ENCODE measurements at regions not wholly inside any gene's neighbourhood (a gene's known extent, or its start where the extent isn't known, plus 50 kb on each side); places are given as distances from the start of the nearest gene placed in this dataset.
"Not testable (repeated sequence)": the region's sequence is repeated elsewhere in the genome, so short reads cannot be mapped to it uniquely, and the experiment has no call there.

DNA sequence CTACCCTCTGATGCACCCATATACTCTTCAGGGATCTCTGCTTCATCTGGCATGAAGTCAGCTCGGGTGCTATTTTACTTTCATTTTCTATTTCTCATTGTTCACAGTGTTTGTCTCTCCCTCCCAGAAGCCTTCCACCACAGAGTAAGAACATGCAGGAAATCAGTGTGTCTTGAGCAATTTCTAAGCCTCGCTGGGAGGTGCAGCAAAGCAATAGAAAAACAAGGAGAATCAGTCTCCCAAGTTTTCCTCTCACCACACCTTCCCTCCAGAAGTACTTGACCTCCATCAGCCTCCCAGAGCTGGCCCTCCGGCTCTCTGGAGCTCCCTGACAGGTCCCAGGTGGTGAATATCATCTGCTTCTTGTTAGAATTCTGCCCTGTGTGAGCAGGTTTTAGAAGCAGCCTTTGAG lies 594.7 kb upstream of the CAMK1G start:
- Histone ChIP-seq H3K36me3 (ENCODE audit: insufficient read depth, low read length) (no peaks in the 10 kb centered on the region), H2AFZ (ENCODE audit: low read length) (peak overlapping the region; percentile 100), H4K20me1 (ENCODE audit: insufficient read depth, low read length, poor library complexity, severe bottlenecking) (no peaks in the 10 kb centered on the region), H3K9ac (ENCODE audit: low read depth, low read length, poor library complexity, severe bottlenecking) (peak overlapping the region; percentile 59), H3K4me2 (ENCODE audit: low read depth, low read length, poor library complexity, severe bottlenecking) (peak overlapping the region; percentile 88), H3K79me2 (ENCODE audit: insufficient read depth, low read length) (no peaks in the 10 kb centered on the region), H3F3A (ENCODE audit: low read depth) (no peaks in the 10 kb centered on the region), H3K9me3 (ENCODE audit: insufficient read depth, low read depth, low read length) (no peaks in the 10 kb centered on the region), H3K4me3 (ENCODE audit: low read length, poor library complexity, severe bottlenecking) (peak overlapping the region; percentile 81), H3K9me2 (replicated peaks; ENCODE audit: low read depth, low read length) (no peaks in the 10 kb centered on the region), H3K4me1 (ENCODE audit: insufficient read depth, low read length, poor library complexity, severe bottlenecking) (peaks cover 8% of the 10 kb centered on the region), H3K27me3 (ENCODE audit: insufficient read depth, low read length, poor library complexity, severe bottlenecking) (no peaks in the 10 kb centered on the region)
- TF ChIP-seq, protein P1, sequence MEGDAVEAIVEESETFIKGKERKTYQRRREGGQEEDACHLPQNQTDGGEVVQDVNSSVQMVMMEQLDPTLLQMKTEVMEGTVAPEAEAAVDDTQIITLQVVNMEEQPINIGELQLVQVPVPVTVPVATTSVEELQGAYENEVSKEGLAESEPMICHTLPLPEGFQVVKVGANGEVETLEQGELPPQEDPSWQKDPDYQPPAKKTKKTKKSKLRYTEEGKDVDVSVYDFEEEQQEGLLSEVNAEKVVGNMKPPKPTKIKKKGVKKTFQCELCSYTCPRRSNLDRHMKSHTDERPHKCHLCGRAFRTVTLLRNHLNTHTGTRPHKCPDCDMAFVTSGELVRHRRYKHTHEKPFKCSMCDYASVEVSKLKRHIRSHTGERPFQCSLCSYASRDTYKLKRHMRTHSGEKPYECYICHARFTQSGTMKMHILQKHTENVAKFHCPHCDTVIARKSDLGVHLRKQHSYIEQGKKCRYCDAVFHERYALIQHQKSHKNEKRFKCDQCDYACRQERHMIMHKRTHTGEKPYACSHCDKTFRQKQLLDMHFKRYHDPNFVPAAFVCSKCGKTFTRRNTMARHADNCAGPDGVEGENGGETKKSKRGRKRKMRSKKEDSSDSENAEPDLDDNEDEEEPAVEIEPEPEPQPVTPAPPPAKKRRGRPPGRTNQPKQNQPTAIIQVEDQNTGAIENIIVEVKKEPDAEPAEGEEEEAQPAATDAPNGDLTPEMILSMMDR (conservative IDR thresholded peaks at IDR 0.05; ENCODE audit: low read length) = no peak
- no peak for TF ChIP-seq EZH2phosphoT487 (IDR thresholded peaks at IDR 0.05; ENCODE audit: borderline replicate concordance)

GRCh38 chr1:208990456-208990855 lies 593.1 kb upstream of the CAMK1G start:
- Histone ChIP-seq H4K20me1 (ENCODE audit: insufficient read depth, low read length, poor library complexity, severe bottlenecking) (no peaks in the 10 kb centered on the region), H3K4me2 (ENCODE audit: low read depth, low read length, poor library complexity, severe bottlenecking) (no peak overlapping the region), H3K9me3 (ENCODE audit: insufficient read depth, low read depth, low read length) (no peaks in the 10 kb centered on the region), H3K79me2 (ENCODE audit: insufficient read depth, low read length) (no peaks in the 10 kb centered on the region), H3F3A (ENCODE audit: low read depth) (no peaks in the 10 kb centered on the region), H3K9ac (ENCODE audit: low read depth, low read length, poor library complexity, severe bottlenecking) (no peak overlapping the region), H3K9me2 (replicated peaks; ENCODE audit: low read depth, low read length) (no peaks in the 10 kb centered on the region), H3K27me3 (ENCODE audit: insufficient read depth, low read length, poor library complexity, severe bottlenecking) (no peaks in the 10 kb centered on the region), H3K4me1 (ENCODE audit: insufficient read depth, low read length, poor library complexity, severe bottlenecking) (peaks cover 8% of the 10 kb centered on the region), H3K36me3 (ENCODE audit: insufficient read depth, low read length) (no peaks in the 10 kb centered on the region), H2AFZ (ENCODE audit: low read length) (no peak overlapping the region), H3K4me3 (ENCODE audit: low read length, poor library complexity, severe bottlenecking) (no peak overlapping the region)
- TF ChIP-seq EZH2phosphoT487 (IDR thresholded peaks at IDR 0.05; ENCODE audit: borderline replicate concordance) = no peak
- TF ChIP-seq, protein P1 (conservative IDR thresholded peaks at IDR 0.05; ENCODE audit: low read length) = no peak

- not testable (repeated sequence) for H4K20me1 ChIP-seq (ENCODE audit: insufficient read depth, low read length, poor library complexity, severe bottlenecking); H3K9ac ChIP-seq (ENCODE audit: low read depth, low read length, poor library complexity, severe bottlenecking); H2AFZ ChIP-seq (ENCODE audit: low read length); H3K4me3 ChIP-seq (ENCODE audit: low read length, poor library complexity, severe bottlenecking); H3K4me2 ChIP-seq (ENCODE audit: low read depth, low read length, poor library complexity, severe bottlenecking); H3K79me2 ChIP-seq (ENCODE audit: insufficient read depth, low read length); H3K9me2 ChIP-seq (replicated peaks; ENCODE audit: low read depth, low read length); H3K27me3 ChIP-seq (ENCODE audit: insufficient read depth, low read length, poor library complexity, severe bottlenecking); H3F3A ChIP-seq (ENCODE audit: low read depth); H3K9me3 ChIP-seq (ENCODE audit: insufficient read depth, low read depth, low read length); H3K36me3 ChIP-seq (ENCODE audit: insufficient read depth, low read length); H3K4me1 ChIP-seq (ENCODE audit: insufficient read depth, low read length, poor library complexity, severe bottlenecking)
Measured at GRCh38 chr1:208997053-208997452, 586.5 kb upstream of the CAMK1G start.

DNA sequence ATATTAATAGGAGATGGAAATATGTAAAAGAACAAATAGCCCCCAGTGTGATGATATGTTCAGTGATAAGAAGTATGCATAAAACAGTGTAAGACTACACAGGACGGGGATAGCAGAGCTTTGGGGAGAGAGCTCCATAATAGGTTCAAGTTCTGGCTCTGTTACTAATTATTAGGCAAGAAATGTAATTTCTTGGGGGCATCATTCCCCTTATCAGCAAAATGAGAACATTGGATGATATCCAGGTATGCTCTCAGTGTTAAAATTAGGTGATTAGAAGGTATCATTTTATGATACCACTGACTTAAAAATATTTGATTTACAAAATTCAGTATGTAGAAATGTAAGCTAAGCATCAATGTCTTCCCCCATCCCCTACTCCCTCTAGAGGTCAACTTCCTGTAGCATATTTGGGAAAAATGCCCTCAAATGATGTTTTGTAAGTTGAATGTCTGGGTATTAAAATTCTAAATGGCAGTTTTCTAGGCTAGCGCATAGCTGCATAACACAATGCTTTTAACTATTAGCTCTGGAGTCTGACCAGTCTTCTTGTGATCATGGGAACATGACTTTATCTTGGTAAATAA lies 585.7 kb upstream of the CAMK1G start:
- Histone ChIP-seq H3K9me2 (replicated peaks; ENCODE audit: low read depth, low read length) (no peaks in the 10 kb centered on the region), H3K4me1 (ENCODE audit: insufficient read depth, low read length, poor library complexity, severe bottlenecking) (no peaks in the 10 kb centered on the region), H2AFZ (ENCODE audit: low read length) (no peak overlapping the region), H3K4me3 (ENCODE audit: low read length, poor library complexity, severe bottlenecking) (no peak overlapping the region), H3K4me2 (ENCODE audit: low read depth, low read length, poor library complexity, severe bottlenecking) (no peak overlapping the region), H3K79me2 (ENCODE audit: insufficient read depth, low read length) (no peaks in the 10 kb centered on the region), H3K9me3 (ENCODE audit: insufficient read depth, low read depth, low read length) (no peaks in the 10 kb centered on the region), H3K9ac (ENCODE audit: low read depth, low read length, poor library complexity, severe bottlenecking) (no peak overlapping the region), H3F3A (ENCODE audit: low read depth) (no peaks in the 10 kb centered on the region), H3K36me3 (ENCODE audit: insufficient read depth, low read length) (no peaks in the 10 kb centered on the region), H3K27me3 (ENCODE audit: insufficient read depth, low read length, poor library complexity, severe bottlenecking) (no peaks in the 10 kb centered on the region), H4K20me1 (ENCODE audit: insufficient read depth, low read length, poor library complexity, severe bottlenecking) (no peaks in the 10 kb centered on the region)
- TF ChIP-seq, protein P1 (conservative IDR thresholded peaks at IDR 0.05; ENCODE audit: low read length) = peak; percentile 30
- TF ChIP-seq EZH2phosphoT487 (IDR thresholded peaks at IDR 0.05; ENCODE audit: borderline replicate concordance) = no peak

All from Loucy (cell line).